ENCODE measurements at regions not wholly inside any gene's neighbourhood (a gene's known extent, or its start where the extent isn't known, plus 50 kb on each side); places are given as distances from the start of the nearest gene placed in this dataset.

DNA sequence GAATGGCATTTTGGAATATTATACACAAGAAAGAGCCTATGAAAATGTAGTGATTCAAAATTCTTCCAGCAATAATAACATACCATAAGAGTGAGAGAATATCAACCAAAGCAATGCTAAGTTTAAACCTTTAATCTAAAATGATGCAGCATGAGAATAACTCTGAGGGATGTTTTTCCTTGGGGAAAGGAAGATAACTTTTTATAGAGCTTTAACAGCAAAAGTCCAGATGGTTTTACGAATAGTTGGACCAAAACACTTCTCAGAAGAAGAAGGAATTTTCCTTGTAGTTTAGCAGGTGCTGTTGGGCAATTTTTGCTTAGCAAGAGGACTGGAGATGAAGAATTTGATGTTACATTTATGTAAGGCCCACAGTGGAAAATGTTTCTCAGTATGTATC, 1503.2 kb downstream of the HACE1 start:
- TF ChIP-seq, protein P1, sequence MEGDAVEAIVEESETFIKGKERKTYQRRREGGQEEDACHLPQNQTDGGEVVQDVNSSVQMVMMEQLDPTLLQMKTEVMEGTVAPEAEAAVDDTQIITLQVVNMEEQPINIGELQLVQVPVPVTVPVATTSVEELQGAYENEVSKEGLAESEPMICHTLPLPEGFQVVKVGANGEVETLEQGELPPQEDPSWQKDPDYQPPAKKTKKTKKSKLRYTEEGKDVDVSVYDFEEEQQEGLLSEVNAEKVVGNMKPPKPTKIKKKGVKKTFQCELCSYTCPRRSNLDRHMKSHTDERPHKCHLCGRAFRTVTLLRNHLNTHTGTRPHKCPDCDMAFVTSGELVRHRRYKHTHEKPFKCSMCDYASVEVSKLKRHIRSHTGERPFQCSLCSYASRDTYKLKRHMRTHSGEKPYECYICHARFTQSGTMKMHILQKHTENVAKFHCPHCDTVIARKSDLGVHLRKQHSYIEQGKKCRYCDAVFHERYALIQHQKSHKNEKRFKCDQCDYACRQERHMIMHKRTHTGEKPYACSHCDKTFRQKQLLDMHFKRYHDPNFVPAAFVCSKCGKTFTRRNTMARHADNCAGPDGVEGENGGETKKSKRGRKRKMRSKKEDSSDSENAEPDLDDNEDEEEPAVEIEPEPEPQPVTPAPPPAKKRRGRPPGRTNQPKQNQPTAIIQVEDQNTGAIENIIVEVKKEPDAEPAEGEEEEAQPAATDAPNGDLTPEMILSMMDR (conservative IDR thresholded peaks at IDR 0.05; ENCODE audit: low read depth, low read length): no peak
- TF ChIP-seq EZH2 (IDR thresholded peaks at IDR 0.05; ENCODE audit: low read length, unreplicated experiment) (no peak), EZH2phosphoT487 (IDR thresholded peaks at IDR 0.05; ENCODE audit: borderline replicate concordance, low read length) (no peak)

All from PC-3 (cell line).